Spleen (tissue), 11 donors: ENCODE measurements at regions not wholly inside any gene's neighbourhood (a gene's known extent, or its start where the extent isn't known, plus 50 kb on each side); places are given as distances from the start of the nearest gene placed in this dataset.

Experiments
- DNase-seq: peaks from one replicate; pipeline ENCODE4 v3.0.0-alpha.2; 2020
- H3K27ac ChIP-seq, 8 donors: fragments of 200-600 bp; sonication (generic) in 7 of 8; 1 replicate in 4 of 8; 2 replicates in 4 of 8; pipeline versions ENCODE4 v1.5.0 to v1.8.0; 2016 to 2021; ENCODE audit warnings: inconsistent platforms in 4 of 8, mild to moderate bottlenecking in 4 of 8, moderate library complexity in 1 of 8
- H3K27me3 ChIP-seq, 7 donors: fragments of 200-600 bp; sonication (generic) in 6 of 7; replicated peaks in 1 of 7; 1 replicate in 4 of 7; 2 replicates in 3 of 7; pipeline versions ENCODE4 v1.5.0 to v1.8.0; 2016 to 2021; ENCODE audit warnings: inconsistent platforms in 3 of 7, mild to moderate bottlenecking in 1 of 7
- H3K36me3 ChIP-seq, 6 donors: fragments of 200-600 bp; sonication (generic) in 5 of 6; 1 replicate in 4 of 6; 2 replicates in 2 of 6; pipeline versions ENCODE4 v1.5.0 to v1.8.0; 2016 to 2021; ENCODE audit warnings: inconsistent platforms in 2 of 6
- H3K4me1 ChIP-seq, 6 donors: fragments of 200-600 bp; sonication (generic) in 5 of 6; 1 replicate in 3 of 6; 2 replicates in 3 of 6; pipeline versions ENCODE4 v1.5.0 to v1.8.0; 2016 to 2021; ENCODE audit warnings: inconsistent platforms in 3 of 6
- H3K4me3 ChIP-seq, 8 donors: fragments of 200-600 bp; sonication (generic) in 7 of 8; 1 replicate in 4 of 8; 2 replicates in 4 of 8; pipeline versions ENCODE4 v1.5.0 to v1.8.0; 2016 to 2021; ENCODE audit warnings: inconsistent platforms in 4 of 8, mild to moderate bottlenecking in 4 of 8, moderate library complexity in 2 of 8
- H3K9me3 ChIP-seq, 8 donors: fragments of 200-600 bp; sonication (generic) in 7 of 8; 1 replicate in 4 of 8; 2 replicates in 4 of 8; pipeline versions ENCODE4 v1.5.0 to v1.8.0; 2016 to 2021; ENCODE audit warnings: inconsistent platforms in 4 of 8
- POLR2A ChIP-seq, 3 donors: fragments of 450-650 bp; IDR thresholded peaks; one replicate each; pipeline ENCODE4 v1.5.1; 2017; ENCODE audit warnings: antibody characterized with exemption in 3 of 3, mild to moderate bottlenecking in 1 of 3
- POLR2AphosphoS5 ChIP-seq, 3 donors: sonication (generic); formaldehyde crosslinking; IDR thresholded peaks; one replicate each; pipeline ENCODE4 v1.5.1; 2017; ENCODE audit warnings: antibody characterized with exemption in 3 of 3
- WGBS, 5 donors: extraction: QIAGEN DNeasy Blood & Tissue Kit in 3 of 5; methylation state at CpG; one replicate each; pipeline versions ENCODE4 v1.1.5 to v1.1.7; 2013 to 2018; 5-methylcytosine and 5-hydroxymethylcytosine counted together
- intact Hi-C: fragments of 100-400 bp; cut with DNase I; formaldehyde crosslinking; loops from one replicate; pipeline ENCODE4 v1.15.0; 2023; ENCODE audit warnings: low total_unique reads
- TF ChIP-seq, protein P1 (sequence below), 11 experiments: fragments of 200-600 bp in 7 of 11; fragments of 450-650 bp in 4 of 11; sonication (generic) in 4 of 11; IDR thresholded peaks in 8 of 11; conservative IDR thresholded peaks in 3 of 11; 1 replicate in 7 of 11; 2 replicates in 4 of 11; pipeline versions ENCODE4 v1.4.0 to v1.8.0; 2016 to 2021; ENCODE audit warnings: antibody characterized with exemption in 11 of 11, inconsistent platforms in 4 of 11, mild to moderate bottlenecking in 1 of 11
- donor health status: healthy with polysubstance abuse.
- donor health status: DM: no; HTN: no; CAD: no; lungs with moderate emphysema.
- donor health status: DM: no; HTN: no; CAD: no.
- donor health status: Bipolar disorder and iron deficiency.
- donor health status: healthy.
- donor health status: DM: no; HTN: no; CAD: no.
- donor health status: DM: yes; HTN: yes; CAD: no.

DNA sequence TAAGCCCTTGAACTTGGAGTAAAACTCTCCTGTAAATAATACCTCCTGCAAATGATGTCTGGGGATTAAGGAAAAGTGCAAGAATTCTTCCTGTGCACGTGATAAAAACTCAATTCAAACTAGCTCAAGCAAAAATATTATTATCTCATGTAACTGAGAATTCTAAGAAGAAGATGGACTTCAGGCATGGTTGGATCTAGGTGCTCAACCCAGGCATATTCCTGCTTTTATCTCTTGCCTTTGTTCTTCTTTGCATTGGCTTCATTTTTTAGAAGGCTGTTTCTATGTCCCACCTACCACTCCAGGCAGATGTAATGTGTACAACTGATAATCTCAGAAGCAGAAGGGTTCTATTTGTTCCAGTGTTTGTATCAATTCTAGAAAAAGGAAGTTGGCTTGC, 95.8 kb downstream of the DACT2 start:
- intact Hi-C loops = no loop called here
- Histone ChIP-seq H3K27ac (no peak overlapping the region), H3K36me3 (no peaks in the 10 kb centered on the region), H3K27me3 (peaks cover 0 to 42% (median 0%) of the 10 kb centered on the region in 7 donors), H3K4me3 (no peak overlapping the region), H3K9me3 (no peaks in the 10 kb centered on the region), H3K4me1 (no peaks in the 10 kb centered on the region)
- 28 to 70% (median 40%) methylated on average over 1 of the region's 1 CpG for WGBS, 5 donors
- TF ChIP-seq, protein P1, sequence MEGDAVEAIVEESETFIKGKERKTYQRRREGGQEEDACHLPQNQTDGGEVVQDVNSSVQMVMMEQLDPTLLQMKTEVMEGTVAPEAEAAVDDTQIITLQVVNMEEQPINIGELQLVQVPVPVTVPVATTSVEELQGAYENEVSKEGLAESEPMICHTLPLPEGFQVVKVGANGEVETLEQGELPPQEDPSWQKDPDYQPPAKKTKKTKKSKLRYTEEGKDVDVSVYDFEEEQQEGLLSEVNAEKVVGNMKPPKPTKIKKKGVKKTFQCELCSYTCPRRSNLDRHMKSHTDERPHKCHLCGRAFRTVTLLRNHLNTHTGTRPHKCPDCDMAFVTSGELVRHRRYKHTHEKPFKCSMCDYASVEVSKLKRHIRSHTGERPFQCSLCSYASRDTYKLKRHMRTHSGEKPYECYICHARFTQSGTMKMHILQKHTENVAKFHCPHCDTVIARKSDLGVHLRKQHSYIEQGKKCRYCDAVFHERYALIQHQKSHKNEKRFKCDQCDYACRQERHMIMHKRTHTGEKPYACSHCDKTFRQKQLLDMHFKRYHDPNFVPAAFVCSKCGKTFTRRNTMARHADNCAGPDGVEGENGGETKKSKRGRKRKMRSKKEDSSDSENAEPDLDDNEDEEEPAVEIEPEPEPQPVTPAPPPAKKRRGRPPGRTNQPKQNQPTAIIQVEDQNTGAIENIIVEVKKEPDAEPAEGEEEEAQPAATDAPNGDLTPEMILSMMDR (IDR thresholded peaks at IDR 0.05 in 8 of 11, conservative IDR thresholded peaks at IDR 0.05 in 3 of 11) = no peak
- TF ChIP-seq POLR2A (IDR thresholded peaks at IDR 0.05) (no peak), POLR2AphosphoS5 (IDR thresholded peaks at IDR 0.05) (no peak)
- DNase-seq = no peak

DNA sequence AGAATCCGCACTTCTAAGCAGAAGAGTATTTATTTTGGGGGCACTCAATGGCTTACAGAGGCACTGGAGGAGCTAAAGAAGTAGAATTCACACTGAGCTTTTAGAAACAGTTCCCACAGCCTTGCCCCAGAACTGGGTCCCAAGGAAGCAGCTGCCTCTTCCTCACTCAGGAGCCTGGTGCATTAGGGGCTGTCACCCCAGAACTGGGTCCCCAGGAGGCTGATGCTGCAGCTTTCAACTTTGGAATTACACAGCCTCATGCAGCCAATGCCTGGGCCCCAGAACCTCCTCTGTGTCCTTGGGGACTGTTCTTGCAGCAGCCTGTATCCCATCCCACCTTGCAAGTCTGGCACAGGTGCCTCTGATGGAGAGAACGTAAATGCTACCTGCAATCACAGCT, 96.4 kb downstream of the DACT2 start:
- Histone ChIP-seq H3K4me1 (no peaks in the 10 kb centered on the region), H3K36me3 (no peaks in the 10 kb centered on the region), H3K4me3 (no peak overlapping the region), H3K27me3 (peaks cover 0 to 36% (median 0%) of the 10 kb centered on the region in 7 donors), H3K27ac (no peak overlapping the region), H3K9me3 (no peaks in the 10 kb centered on the region)
- intact Hi-C loops = no loop called here
- TF ChIP-seq POLR2A (IDR thresholded peaks at IDR 0.05) (no peak), POLR2AphosphoS5 (IDR thresholded peaks at IDR 0.05) (no peak)
- TF ChIP-seq, protein P1 (IDR thresholded peaks at IDR 0.05 in 8 of 11, conservative IDR thresholded peaks at IDR 0.05 in 3 of 11) = no peak
- DNase-seq = no peak
- whole genome bisulfite sequencing, 5 donors = 87 to 92% (median 89%) methylated on average over 2 of the region's 2 CpGs

GRCh38 chr6:168222115-168223043, 97.2 kb downstream of the DACT2 start:
- Histone ChIP-seq H3K27me3 (peaks cover 0 to 34% (median 0%) of the 10 kb centered on the region in 7 donors), H3K4me1 (no peaks in the 10 kb centered on the region), H3K27ac (no peak overlapping the region), H3K9me3 (no peaks in the 10 kb centered on the region), H3K4me3 (no peak overlapping the region), H3K36me3 (no peaks in the 10 kb centered on the region)
- no peak for DNase-seq
- 79 to 87% (median 83%) methylated on average over 16 to 17 of the region's 17 CpGs for WGBS, 5 donors
- TF ChIP-seq POLR2A (IDR thresholded peaks at IDR 0.05) (no peak), POLR2AphosphoS5 (IDR thresholded peaks at IDR 0.05) (no peak)
- TF ChIP-seq, protein P1 (IDR thresholded peaks at IDR 0.05 in 8 of 11, conservative IDR thresholded peaks at IDR 0.05 in 3 of 11) = no peak
- intact Hi-C loops = no loop called here

- H3K9me3 ChIP-seq = no peaks in the 10 kb centered on the region
- TF ChIP-seq POLR2A (IDR thresholded peaks at IDR 0.05) (no peak), POLR2AphosphoS5 (IDR thresholded peaks at IDR 0.05) (no peak)
- TF ChIP-seq, protein P1 (IDR thresholded peaks at IDR 0.05 in 8 of 11, conservative IDR thresholded peaks at IDR 0.05 in 3 of 11) = no peak
- WGBS, 5 donors = 82 to 93% (median 87%) methylated on average over 7 to 8 of the region's 8 CpGs
- intact Hi-C loops = no loop called here
- no peaks in the 10 kb centered on the region for H3K4me1 ChIP-seq
- H3K36me3 ChIP-seq = no peaks in the 10 kb centered on the region
- no peak for DNase-seq
- H3K27ac ChIP-seq = no peak overlapping the region
- H3K27me3 ChIP-seq = peaks cover 0 to 37% (median 0%) of the 10 kb centered on the region in 7 donors
- H3K4me3 ChIP-seq = no peak overlapping the region
Observed at GRCh38 chr6:168221497-168222079, 98.0 kb downstream of the DACT2 start.
